ENCODE measurements at regions not wholly inside any gene's neighbourhood (a gene's known extent, or its start where the extent isn't known, plus 50 kb on each side); places are given as distances from the start of the nearest gene placed in this dataset.

- TF ChIP-seq CTCF (IDR thresholded peaks at IDR 0.05), result no peak
- TF ChIP-seq SIN3A (IDR thresholded peaks at IDR 0.05; ENCODE audit: borderline replicate concordance, low read depth, low read length), result no peak
- no peak for TF ChIP-seq ELF1 (IDR thresholded peaks at IDR 0.05)
- no peak for TF ChIP-seq MAX (IDR thresholded peaks at IDR 0.05; ENCODE audit: low read depth)
Measured at GRCh38 chr12:47549258-47549657, 156.6 kb downstream of the RPAP3 start.

Measured in SK-N-SH (cell line).